ENCODE measurements at regions not wholly inside any gene's neighbourhood (a gene's known extent, or its start where the extent isn't known, plus 50 kb on each side); places are given as distances from the start of the nearest gene placed in this dataset.

DNA sequence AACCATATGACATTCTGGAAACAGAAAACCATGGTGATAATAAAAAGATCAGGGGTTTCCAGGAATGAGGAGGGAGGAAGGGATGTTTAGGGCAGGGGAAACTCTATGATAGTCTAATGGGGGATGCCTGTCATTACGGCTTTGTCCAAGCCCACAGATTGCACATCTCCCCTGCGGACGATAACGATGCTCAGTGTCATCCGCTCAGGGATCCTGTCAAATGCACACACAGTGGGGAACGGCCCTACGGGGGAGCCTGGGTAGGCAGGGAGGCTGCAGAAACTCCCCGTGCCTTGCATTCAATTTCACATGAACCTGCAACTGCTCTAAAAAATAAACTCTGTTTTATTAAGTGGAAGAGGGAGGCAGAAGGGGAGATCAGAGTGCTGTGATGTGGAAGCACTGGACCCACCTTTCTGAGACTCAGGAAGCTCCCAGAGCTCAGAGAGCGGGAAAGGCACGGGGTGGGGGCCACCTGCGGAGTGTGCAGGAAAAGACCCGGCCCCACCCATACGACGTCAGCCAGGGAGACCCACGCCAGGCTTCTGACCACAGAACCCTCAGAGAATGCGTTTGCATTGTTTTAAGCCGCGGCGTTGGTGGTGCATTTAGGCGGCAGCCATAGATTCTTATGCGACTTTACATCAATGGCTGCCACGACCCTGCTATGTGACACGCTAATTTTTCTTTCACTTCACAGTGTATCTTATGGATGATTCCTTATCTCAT, 543.5 kb downstream of the BRD1 start:
- DNase-seq (ENCODE audit: low spot score) = no peak

GRCh38 chr22:49282596-49282995, 545.1 kb downstream of the BRD1 start:
- DNase-seq (ENCODE audit: low spot score) = no peak

GRCh38 chr22:49281467-49282340, 546.0 kb downstream of the BRD1 start:
- no peak for DNase-seq (ENCODE audit: low spot score)

GRCh38 chr22:49278340-49278739, 549.3 kb downstream of the BRD1 start:
- DNase-seq (ENCODE audit: low spot score) = no peak

DNA sequence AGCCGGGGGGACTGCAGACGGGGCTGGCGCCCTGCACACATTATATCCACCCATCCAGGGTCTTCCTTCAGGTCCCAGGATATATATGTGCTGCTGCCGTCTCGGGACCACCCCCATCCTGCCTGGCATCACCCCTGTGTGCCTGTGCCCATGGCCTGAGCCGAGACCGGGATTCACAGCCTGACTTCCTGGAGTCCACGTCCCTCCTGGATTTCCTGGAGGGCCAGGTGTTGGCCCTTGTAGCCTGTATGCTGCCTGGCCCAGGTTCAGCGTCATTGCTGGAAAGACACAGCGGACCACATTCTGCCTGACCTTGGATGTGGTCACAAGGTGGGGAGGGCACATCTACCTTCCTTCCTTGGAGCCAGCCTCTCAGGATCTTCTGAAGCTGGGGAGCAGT, 551.1 kb downstream of the BRD1 start:
- DNase-seq (ENCODE audit: low spot score) = no peak

GRCh38 chr22:49274754-49275380, 552.8 kb downstream of the BRD1 start:
- DNase-seq (ENCODE audit: low spot score) = no peak

DNA sequence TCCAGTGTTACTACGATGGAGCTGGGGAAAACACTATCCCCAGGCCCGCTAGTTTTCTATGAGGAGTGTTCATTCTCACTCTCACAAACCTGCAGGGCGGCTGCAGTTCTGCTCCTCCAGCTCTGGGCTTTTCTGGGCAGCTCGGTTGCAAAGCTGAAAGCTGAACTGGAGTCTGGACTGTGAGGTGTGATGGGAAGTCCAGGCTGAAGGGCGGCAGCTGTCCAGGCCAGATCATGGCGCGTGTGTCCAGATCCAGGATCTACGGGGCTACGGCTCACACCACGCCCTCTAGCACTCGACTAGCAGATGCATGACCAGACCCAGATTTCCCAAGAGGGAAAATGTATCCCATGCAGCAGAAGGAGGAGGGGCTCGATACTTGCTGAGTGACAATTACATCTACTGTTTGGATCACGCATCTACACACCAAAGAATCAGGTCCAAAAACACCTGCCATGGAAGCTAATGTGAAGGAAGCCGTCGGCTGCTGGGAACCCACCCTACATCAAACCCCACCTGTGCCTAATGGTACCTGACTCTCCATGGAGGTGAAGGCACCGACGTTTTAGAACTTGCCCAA, 555.0 kb downstream of the BRD1 start:
- no peak for DNase-seq (ENCODE audit: low spot score)

DNA sequence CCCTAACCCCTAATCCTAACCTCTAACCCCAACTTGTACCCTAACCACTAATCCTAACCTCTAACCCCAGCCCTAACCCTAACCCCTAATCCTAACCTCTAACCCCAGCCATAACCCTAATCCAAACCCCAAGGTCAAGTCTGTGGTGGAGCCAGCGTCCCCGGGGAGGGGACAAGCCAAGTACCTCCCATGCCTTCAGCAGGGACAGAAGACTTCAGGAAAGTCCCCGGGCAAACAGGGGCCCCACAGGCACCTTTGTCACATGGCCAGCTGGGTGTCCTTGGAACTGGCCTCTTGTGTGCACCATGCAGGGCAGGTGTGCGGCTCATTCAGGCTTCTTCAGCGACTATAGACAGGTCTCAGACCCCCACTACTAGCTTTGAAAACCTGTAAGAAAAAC, 555.8 kb downstream of the BRD1 start:
- no peak for DNase-seq (ENCODE audit: low spot score)

GRCh38 chr22:49271369-49271727, 556.3 kb downstream of the BRD1 start:
- no peak for DNase-seq (ENCODE audit: low spot score)

- no peak for DNase-seq (ENCODE audit: low spot score)
Observed at GRCh38 chr22:49270595-49271368, 556.9 kb downstream of the BRD1 start.

GRCh38 chr22:49269928-49270327, 557.7 kb downstream of the BRD1 start:
- DNase-seq (ENCODE audit: low spot score) = no peak

DNA sequence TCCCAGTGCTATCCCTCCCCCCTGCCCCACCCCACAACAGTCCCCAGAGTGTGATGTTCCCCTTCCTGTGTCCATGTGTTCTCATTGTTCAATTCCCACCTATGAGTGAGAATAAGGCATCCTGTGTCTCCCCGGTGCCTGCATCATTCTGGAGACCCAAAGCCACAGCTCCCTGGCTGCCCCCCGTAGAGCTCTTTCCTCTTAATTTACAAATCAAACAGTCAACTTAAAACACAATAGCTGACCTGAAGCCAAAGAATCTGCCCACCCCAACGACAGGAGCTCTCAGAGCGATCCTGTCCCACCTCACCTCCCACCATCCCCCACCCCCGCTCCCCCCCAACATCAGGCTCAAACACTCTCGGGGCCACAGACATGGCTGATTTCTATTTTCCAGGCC, 558.3 kb downstream of the BRD1 start:
- no peak for DNase-seq (ENCODE audit: low spot score)

GRCh38 chr22:49268924-49269323, 558.7 kb downstream of the BRD1 start:
- DNase-seq (ENCODE audit: low spot score) = no peak

- DNase-seq (ENCODE audit: low spot score) = no peak
Observed at GRCh38 chr22:49267996-49268395, 559.7 kb downstream of the BRD1 start.

GRCh38 chr22:49266561-49267519, 560.8 kb downstream of the BRD1 start:
- no peak for DNase-seq (ENCODE audit: low spot score)

DNA sequence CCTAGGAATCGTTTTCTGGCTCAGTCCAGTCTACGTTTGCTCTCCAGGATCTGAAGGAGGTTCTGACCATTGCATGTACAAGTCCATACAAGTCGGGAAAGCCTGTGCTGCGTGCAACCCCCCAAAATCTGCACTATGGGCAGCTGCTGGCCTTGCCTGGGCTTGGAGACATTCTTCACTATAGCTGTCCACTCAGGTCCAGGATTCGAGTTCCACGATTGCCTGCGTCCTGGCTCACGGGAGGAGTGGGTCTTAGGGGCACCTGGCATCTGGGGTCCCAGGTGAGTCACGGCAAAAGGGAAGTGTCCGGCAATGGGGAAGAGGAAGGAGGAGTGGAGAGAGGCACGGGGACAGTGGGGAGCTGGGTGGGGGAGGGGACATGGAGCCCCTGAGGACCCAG, 563.0 kb downstream of the BRD1 start:
- DNase-seq (ENCODE audit: low spot score) = no peak

GRCh38 chr22:49263101-49263500, 564.6 kb downstream of the BRD1 start:
- no peak for DNase-seq (ENCODE audit: low spot score)

DNA sequence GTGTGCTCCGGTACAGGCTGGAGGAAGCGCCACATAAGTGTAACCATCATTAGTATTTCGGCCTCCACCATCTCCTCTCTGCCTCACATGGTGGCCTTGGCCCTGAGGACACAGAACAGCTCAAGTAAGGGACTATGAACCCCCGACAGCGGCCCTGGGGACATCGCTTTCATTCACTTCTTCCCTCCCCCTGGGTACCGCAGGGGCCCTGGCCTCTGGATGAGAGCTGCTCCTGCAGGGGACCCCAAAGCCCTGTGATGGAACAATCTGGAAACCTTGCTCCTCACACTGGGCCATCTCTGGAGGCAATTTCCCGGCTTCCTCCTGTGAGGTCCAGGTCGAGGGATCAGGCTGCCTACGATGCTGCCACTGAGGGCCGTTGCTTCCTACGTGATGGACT, 565.5 kb downstream of the BRD1 start:
- DNase-seq (ENCODE audit: low spot score) = no peak

DNA sequence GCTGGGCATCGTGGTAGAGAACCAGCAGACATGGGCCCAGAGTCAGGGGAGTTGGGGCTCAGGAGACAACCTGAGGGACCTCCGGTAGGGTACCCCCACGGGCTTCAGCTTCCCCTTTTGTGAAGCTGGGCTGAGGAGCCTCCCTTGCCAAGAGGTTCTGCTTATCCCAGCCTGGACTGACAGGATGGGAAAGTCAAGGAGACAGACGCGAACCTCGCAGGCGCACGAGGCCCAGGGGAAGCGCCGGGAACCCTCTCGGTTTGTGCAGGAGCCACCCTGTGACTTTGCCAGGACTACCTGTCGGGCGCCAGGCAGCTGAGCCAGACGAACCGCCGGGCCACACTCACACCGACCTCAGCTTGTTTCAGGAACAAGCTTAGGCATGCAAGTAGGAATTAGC, 566.1 kb downstream of the BRD1 start:
- no peak for DNase-seq (ENCODE audit: low spot score)

DNA sequence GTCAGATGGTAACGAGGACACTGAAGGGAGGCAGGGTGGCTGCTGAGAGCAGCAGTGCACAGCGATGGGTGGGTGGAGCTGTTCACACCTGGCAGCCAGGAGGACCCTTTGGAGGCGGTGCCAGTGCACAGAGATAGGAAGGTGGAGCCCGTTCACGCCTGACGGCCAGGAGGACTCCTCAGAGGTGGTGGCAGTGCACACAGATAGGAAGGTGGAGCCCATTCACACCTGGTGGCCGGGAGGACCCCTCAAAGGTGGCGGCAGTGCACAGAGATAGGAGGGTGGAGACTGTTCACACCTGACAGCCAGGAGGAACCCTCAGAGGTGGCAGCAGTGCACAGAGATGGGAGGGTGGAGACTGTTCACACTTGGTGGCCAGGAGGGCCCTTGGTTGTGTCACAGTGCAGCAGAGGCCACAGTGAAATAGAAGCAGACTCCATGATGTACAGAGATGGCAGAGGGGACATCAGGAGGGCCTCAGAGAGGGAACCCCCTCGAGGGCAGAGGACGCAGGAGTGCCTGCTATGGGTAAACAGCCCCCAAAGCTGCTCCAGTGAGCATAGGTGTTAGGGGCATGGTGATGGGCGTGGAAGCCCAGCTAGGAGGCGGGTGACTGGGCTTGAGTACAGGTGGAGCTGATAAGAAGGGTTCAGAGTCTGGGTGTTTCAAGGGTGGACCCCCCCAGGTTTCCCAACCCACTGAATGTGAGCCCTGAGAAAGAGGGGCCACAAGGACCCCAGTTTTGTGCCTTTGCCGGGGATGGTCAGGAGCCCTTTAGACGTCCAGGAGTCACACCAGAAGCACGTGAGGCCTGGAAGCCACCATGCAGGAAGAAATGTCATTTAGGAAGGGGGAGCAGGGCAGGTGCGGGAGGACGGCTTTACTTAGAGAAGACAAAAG, 566.7 kb downstream of the BRD1 start:
- no peak for DNase-seq (ENCODE audit: low spot score)
